HCT116 (cell line): ENCODE measurements at regions not wholly inside any gene's neighbourhood (a gene's known extent, or its start where the extent isn't known, plus 50 kb on each side); places are given as distances from the start of the nearest gene placed in this dataset.

Experiments used
- CTCF ChIP-seq, 3 experiments: fragments of 200-600 bp in 1 of 3; sonication (generic) in 1 of 3; IDR thresholded peaks in 2 of 3; conservative IDR thresholded peaks in 1 of 3; 2 replicates each; pipeline ENCODE4 v1.5.1; 2012 to 2017; ENCODE audit warnings: low read depth in 2 of 3, low read length in 2 of 3, antibody characterized with exemption in 1 of 3, borderline replicate concordance in 1 of 3, control low read depth in 1 of 3, mild to moderate bottlenecking in 1 of 3, mixed read lengths in 1 of 3, mixed run types in 1 of 3, moderate library complexity in 1 of 3; ENCODE audit not compliant: insufficient read depth in 1 of 3
- EGR1 ChIP-seq: IDR thresholded peaks from 2 replicates; pipeline ENCODE4 v1.6.1; 2012; ENCODE audit warnings: low read depth
- MAX ChIP-seq: IDR thresholded peaks from 2 replicates; pipeline ENCODE4 v1.6.1; 2012
- POLR2A ChIP-seq: IDR thresholded peaks from 2 replicates; pipeline ENCODE4 v1.7.0; 2011; ENCODE audit warnings: borderline replicate concordance; ENCODE audit not compliant: insufficient read depth, insufficient read length; ENCODE audit errors: extremely low read depth
- ZNF274 ChIP-seq: fragments of 200-500 bp; sonication (Bioruptor generic); IDR thresholded peaks from 2 replicates; pipeline ENCODE4 v1.6.1; 2014; ENCODE audit warnings: mild to moderate bottlenecking, low read depth, low read length, inconsistent platforms

- TF ChIP-seq CTCF (IDR thresholded peaks at IDR 0.05 in 2 of 3, conservative IDR thresholded peaks at IDR 0.05 in 1 of 3; ENCODE audit: borderline replicate concordance in 1 of 3, insufficient read depth in 1 of 3, low read depth in 2 of 3, low read length in 2 of 3) (no peak), MAX (no peak), POLR2A (no peak), ZNF274 (no peak), EGR1 (no peak)
These were observed 136.5 kb upstream of the GGTLC1 start for GRCh38 chr20:24124951-24125650.
